Mesothelial cell of epicardium (in vitro differentiated cells): ENCODE measurements at regions not wholly inside any gene's neighbourhood (a gene's known extent, or its start where the extent isn't known, plus 50 kb on each side); places are given as distances from the start of the nearest gene placed in this dataset.

Source experiments
- DNase-seq, 2 experiments: peaks; one replicate each; pipeline ENCODE4 v3.0.0; 2021; ENCODE audit warnings: low spot score in 2 of 2; ENCODE audit not compliant: unreplicated experiment in 2 of 2
- H3K27ac Mint-ChIP-seq: 2 replicates; pipeline ENCODE4 v1.8.0; 2021; ENCODE audit warnings: mixed read lengths
- H3K27me3 Mint-ChIP-seq: 2 replicates; pipeline ENCODE4 v1.8.0; 2021; ENCODE audit warnings: low read depth, mixed read lengths
- H3K36me3 Mint-ChIP-seq: 2 replicates; pipeline ENCODE4 v1.8.0; 2021; ENCODE audit warnings: mixed read lengths
- H3K4me1 Mint-ChIP-seq: 2 replicates; pipeline ENCODE4 v1.8.0; 2021; ENCODE audit warnings: mixed read lengths
- H3K4me3 Mint-ChIP-seq: 2 replicates; pipeline ENCODE4 v1.8.0; 2021; ENCODE audit warnings: mild to moderate bottlenecking, moderate library complexity, mixed read lengths
- H3K9me3 Mint-ChIP-seq: 2 replicates; pipeline ENCODE4 v1.8.0; 2021; ENCODE audit warnings: mixed read lengths
- CTCF ChIP-seq: fragments of 200-600 bp; sonication (generic); IDR thresholded peaks from one replicate; pipeline ENCODE4 v1.5.0; 2021; ENCODE audit warnings: antibody characterized with exemption; ENCODE audit not compliant: unreplicated experiment

DNA sequence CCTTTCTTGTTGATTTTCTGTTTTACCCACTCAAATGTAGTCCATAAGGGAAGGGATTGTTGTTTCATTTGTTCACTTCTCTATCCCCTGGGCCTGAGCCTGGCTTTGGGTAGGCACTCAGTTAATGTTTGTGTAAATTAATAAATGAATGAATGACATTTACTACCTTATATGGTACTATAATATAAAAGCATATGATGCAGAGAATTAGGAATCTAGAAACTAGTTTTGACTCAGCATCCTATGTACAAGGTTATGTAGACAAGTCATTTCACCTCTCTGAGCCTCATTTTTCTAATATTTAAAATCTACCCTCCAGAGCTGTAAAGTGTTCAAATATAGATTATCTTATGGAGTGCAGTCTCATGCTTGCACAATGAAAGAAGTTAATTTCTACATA lies 68.9 kb upstream of the S1PR1 start:
- Mint-ChIP-seq H3K27ac (no peak overlapping the region), H3K27me3 (no peaks in the 10 kb centered on the region), H3K36me3 (no peaks in the 10 kb centered on the region), H3K4me3 (no peak overlapping the region), H3K4me1 (peaks cover 3% of the 10 kb centered on the region), H3K9me3 (no peaks in the 10 kb centered on the region)
- no peak for TF ChIP-seq CTCF
- no peak for DNase-seq

DNA sequence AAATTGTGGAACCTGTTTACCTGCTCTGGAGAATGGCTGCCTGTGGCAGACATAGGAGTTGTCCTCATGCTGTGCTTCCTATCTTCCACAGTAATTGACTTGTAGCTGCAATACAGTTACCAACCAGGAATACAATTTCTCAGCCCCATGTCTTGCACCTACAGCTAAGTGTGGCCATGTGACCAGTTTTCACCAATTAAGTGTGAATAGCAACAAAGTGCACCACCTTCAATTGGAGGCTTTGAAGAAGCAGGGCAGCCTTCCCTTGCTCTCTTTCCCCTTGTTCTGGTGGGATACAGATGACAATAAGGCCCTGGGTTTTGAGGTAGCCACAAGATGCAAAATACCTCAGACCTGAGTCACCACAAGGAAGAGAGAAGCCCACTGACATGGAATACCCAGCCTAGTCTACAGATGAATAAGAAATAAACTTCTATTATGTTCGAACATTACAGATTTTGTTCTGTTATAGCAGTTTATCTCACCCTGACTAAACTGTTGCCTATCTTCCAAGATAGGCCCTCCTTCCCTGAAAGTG lies 70.2 kb upstream of the S1PR1 start:
- no peak for DNase-seq
- no peaks in the 10 kb centered on the region for H3K36me3 Mint-ChIP-seq
- H3K4me3 Mint-ChIP-seq = no peak overlapping the region
- H3K4me1 Mint-ChIP-seq = peaks cover 3% of the 10 kb centered on the region
- H3K27ac Mint-ChIP-seq = no peak overlapping the region
- TF ChIP-seq CTCF = no peak
- no peaks in the 10 kb centered on the region for H3K27me3 Mint-ChIP-seq
- H3K9me3 Mint-ChIP-seq = no peaks in the 10 kb centered on the region

GRCh38 chr1:101165954-101166353 lies 70.9 kb upstream of the S1PR1 start:
- no peak overlapping the region for H3K27ac Mint-ChIP-seq
- peaks cover 3% of the 10 kb centered on the region for H3K4me1 Mint-ChIP-seq
- no peak for DNase-seq
- H3K4me3 Mint-ChIP-seq = no peak overlapping the region
- H3K36me3 Mint-ChIP-seq = no peaks in the 10 kb centered on the region
- no peaks in the 10 kb centered on the region for H3K27me3 Mint-ChIP-seq
- peaks cover 4% of the 10 kb centered on the region for H3K9me3 Mint-ChIP-seq
- no peak for TF ChIP-seq CTCF

DNA sequence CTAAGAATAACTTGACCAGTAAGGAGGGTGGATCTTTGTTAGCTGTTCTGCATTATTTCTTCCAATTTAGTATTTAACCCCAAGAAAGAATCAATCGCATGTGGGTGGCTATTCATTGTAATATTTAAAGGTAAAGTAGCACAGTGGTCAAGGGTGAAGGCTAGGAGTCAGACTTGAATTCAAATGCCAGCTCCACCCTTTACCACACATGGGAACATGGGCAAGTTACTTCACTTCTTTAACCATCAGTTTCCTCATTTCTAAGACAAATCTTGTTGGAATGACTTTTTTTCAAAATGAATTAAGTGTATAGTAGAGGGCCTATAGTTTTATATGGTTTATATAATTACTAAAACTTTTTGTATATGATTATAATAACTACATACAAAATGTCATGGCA lies 71.3 kb upstream of the S1PR1 start:
- Mint-ChIP-seq H3K27ac (no peak overlapping the region), H3K36me3 (no peaks in the 10 kb centered on the region), H3K27me3 (no peaks in the 10 kb centered on the region), H3K4me3 (no peak overlapping the region), H3K9me3 (peaks cover 7% of the 10 kb centered on the region), H3K4me1 (peaks cover 3% of the 10 kb centered on the region)
- no peak for TF ChIP-seq CTCF
- DNase-seq = no peak

DNA sequence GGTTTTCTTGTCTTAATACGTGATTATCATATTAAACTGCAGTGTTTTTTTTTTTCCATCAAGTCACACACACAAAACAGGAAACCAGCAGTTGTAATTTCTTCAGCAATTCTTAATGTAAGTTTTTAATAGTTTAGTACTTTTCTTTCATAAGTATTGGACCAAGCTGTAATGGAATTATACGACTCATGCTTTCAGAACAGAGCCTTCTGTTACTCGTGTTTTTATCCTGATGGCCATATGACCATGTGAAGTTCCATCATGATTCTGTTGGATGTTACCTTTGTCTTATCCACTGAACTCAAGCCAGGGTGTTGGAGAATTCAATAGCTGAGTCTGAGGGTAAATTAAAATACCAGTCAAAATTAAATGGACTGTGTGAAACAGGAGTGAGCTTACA lies 72.0 kb upstream of the S1PR1 start:
- no peak for TF ChIP-seq CTCF
- H3K4me3 Mint-ChIP-seq = no peak overlapping the region
- peaks cover 7% of the 10 kb centered on the region for H3K9me3 Mint-ChIP-seq
- H3K4me1 Mint-ChIP-seq = peaks cover 3% of the 10 kb centered on the region
- DNase-seq = no peak
- no peaks in the 10 kb centered on the region for H3K36me3 Mint-ChIP-seq
- no peaks in the 10 kb centered on the region for H3K27me3 Mint-ChIP-seq
- no peak overlapping the region for H3K27ac Mint-ChIP-seq
